Ascending aorta (tissue), 2 donors: ENCODE measurements at regions not wholly inside any gene's neighbourhood (a gene's known extent, or its start where the extent isn't known, plus 50 kb on each side); places are given as distances from the start of the nearest gene placed in this dataset.

Source experiments
- DNase-seq, 2 donors: peaks; one replicate each; pipeline ENCODE4 v3.0.0-alpha.2; 2019; ENCODE audit warnings: low spot score in 2 of 2
- H3K27ac ChIP-seq, 2 donors: fragments of 200-600 bp; sonication (generic); one replicate each; pipeline ENCODE4 v1.5.1; 2016 to 2017; ENCODE audit warnings: mild to moderate bottlenecking in 1 of 2
- H3K27me3 ChIP-seq: fragments of 200-600 bp; sonication (generic); one replicate; pipeline ENCODE4 v1.5.1; 2017
- H3K36me3 ChIP-seq, 2 donors: fragments of 200-600 bp; sonication (generic); one replicate each; pipeline ENCODE4 v1.5.1; 2016
- H3K4me1 ChIP-seq, 2 donors: fragments of 200-600 bp; sonication (generic); one replicate each; pipeline ENCODE4 v1.5.1; 2016 to 2017; ENCODE audit warnings: mild to moderate bottlenecking in 1 of 2
- H3K4me3 ChIP-seq, 2 donors: fragments of 200-600 bp; sonication (generic); one replicate each; pipeline ENCODE4 v1.5.1; 2016 to 2017; ENCODE audit warnings: mild to moderate bottlenecking in 1 of 2
- H3K9me3 ChIP-seq, 2 donors: fragments of 200-600 bp; sonication (generic); one replicate each; pipeline ENCODE4 v1.5.1; 2016
- CTCF ChIP-seq, 3 experiments: fragments of 200-600 bp in 2 of 3; fragments of 450-650 bp in 1 of 3; sonication (generic) in 2 of 3; IDR thresholded peaks; one replicate each; pipeline ENCODE4 v1.5.1; 2016 to 2019; ENCODE audit warnings: antibody characterized with exemption in 3 of 3, mild to moderate bottlenecking in 1 of 3, moderate library complexity in 1 of 3
- intact Hi-C: fragments of 100-400 bp; cut with DNase I; formaldehyde crosslinking; loops from one replicate; pipeline ENCODE4 v1.15.1; 2023

- Histone ChIP-seq H3K4me3 (no peak overlapping the region), H3K36me3 (no peaks in the 10 kb centered on the region), H3K27me3 (no peaks in the 10 kb centered on the region), H3K4me1 (no peaks in the 10 kb centered on the region), H3K27ac (no peak overlapping the region), H3K9me3 (peaks cover 0 to 7% of the 10 kb centered on the region in 2 donors)
- no peak for TF ChIP-seq CTCF (IDR thresholded peaks at IDR 0.05)
- DNase-seq = no peak
- intact Hi-C loops = no loop called here
Measured at GRCh38 chr2:200165687-200166086, 140.8 kb upstream of the SPATS2L start.

GRCh38 chr2:200168641-200169555 lies 137.6 kb upstream of the SPATS2L start:
- H3K27me3 ChIP-seq = no peaks in the 10 kb centered on the region
- H3K27ac ChIP-seq = no peak overlapping the region
- no peaks in the 10 kb centered on the region for H3K36me3 ChIP-seq
- intact Hi-C loops = no loop called here
- peaks cover 0 to 7% of the 10 kb centered on the region in 2 donors for H3K9me3 ChIP-seq
- no peak for TF ChIP-seq CTCF (IDR thresholded peaks at IDR 0.05)
- H3K4me3 ChIP-seq = no peak overlapping the region
- H3K4me1 ChIP-seq = no peaks in the 10 kb centered on the region
- no peak for DNase-seq

GRCh38 chr2:200170221-200170620 lies 136.3 kb upstream of the SPATS2L start:
- no peak overlapping the region for H3K27ac ChIP-seq
- H3K4me1 ChIP-seq = no peaks in the 10 kb centered on the region
- intact Hi-C loops = no loop called here
- H3K36me3 ChIP-seq = no peaks in the 10 kb centered on the region
- DNase-seq = no peak
- H3K27me3 ChIP-seq = no peaks in the 10 kb centered on the region
- no peak overlapping the region for H3K4me3 ChIP-seq
- H3K9me3 ChIP-seq = peaks cover 0 to 7% of the 10 kb centered on the region in 2 donors
- no peak for TF ChIP-seq CTCF (IDR thresholded peaks at IDR 0.05)

- Histone ChIP-seq H3K4me3 (no peak overlapping the region), H3K4me1 (no peaks in the 10 kb centered on the region), H3K9me3 (no peaks in the 10 kb centered on the region), H3K36me3 (no peaks in the 10 kb centered on the region), H3K27ac (no peak overlapping the region), H3K27me3 (no peaks in the 10 kb centered on the region)
- TF ChIP-seq CTCF (IDR thresholded peaks at IDR 0.05) = no peak
- intact Hi-C loops = no loop called here
- no peak for DNase-seq
Measured at GRCh38 chr2:200171731-200172482, 134.6 kb upstream of the SPATS2L start.

DNA sequence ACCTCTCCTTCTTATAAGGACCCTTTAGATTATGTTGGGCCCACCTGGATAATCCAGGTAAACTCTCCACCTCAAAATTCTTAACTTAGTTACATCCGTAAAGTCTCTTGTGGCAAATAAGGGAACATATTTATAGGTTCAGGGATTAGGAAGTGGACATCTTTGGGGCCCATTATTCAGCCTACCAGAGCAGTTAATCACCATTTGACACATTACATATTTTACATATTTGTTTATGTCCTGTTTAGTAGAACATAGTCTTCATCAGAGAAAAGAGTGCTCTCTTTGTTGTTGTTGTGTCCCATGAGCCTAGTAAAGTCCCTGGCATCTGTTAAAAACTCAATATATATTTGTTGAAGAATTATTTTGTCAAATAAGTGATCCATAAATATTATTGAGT lies 134.0 kb upstream of the SPATS2L start:
- DNase-seq = no peak
- no peak overlapping the region for H3K27ac ChIP-seq
- H3K36me3 ChIP-seq = no peaks in the 10 kb centered on the region
- no peaks in the 10 kb centered on the region for H3K9me3 ChIP-seq
- TF ChIP-seq CTCF (IDR thresholded peaks at IDR 0.05) = no peak
- no peaks in the 10 kb centered on the region for H3K4me1 ChIP-seq
- H3K27me3 ChIP-seq = no peaks in the 10 kb centered on the region
- H3K4me3 ChIP-seq = no peak overlapping the region
- intact Hi-C loops = no loop called here
